D341Med (cell line): ENCODE measurements at regions not wholly inside any gene's neighbourhood (a gene's known extent, or its start where the extent isn't known, plus 50 kb on each side); places are given as distances from the start of the nearest gene placed in this dataset.
"Not testable (repeated sequence)": the region's sequence is repeated elsewhere in the genome, so short reads cannot be mapped to it uniquely, and the experiment has no call there.

Experiments
- DNase-seq: peaks from one replicate; pipeline ENCODE4 v3.0.0; 2012; ENCODE audit warnings: low spot score

DNA sequence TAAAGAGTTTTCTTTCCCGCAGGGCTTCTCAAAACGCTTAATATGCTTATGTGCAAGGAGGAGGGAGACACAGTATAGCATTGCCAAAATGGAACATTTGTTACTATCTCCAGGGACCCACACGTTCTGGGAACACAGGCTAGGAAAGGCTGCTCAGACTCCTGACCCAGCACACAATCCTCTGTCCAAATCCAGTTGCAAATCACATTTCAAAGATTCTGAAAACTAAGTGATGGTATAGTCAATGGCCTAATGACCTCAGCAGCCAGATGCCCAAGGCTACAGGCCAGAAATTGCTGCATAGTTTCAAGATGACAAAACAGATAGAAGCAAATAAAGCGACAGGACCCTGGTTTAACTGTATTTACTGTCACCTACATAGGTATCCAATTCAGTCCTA lies 97.0 kb upstream of the GRIP1 start:
- DNase-seq: no peak

DNA sequence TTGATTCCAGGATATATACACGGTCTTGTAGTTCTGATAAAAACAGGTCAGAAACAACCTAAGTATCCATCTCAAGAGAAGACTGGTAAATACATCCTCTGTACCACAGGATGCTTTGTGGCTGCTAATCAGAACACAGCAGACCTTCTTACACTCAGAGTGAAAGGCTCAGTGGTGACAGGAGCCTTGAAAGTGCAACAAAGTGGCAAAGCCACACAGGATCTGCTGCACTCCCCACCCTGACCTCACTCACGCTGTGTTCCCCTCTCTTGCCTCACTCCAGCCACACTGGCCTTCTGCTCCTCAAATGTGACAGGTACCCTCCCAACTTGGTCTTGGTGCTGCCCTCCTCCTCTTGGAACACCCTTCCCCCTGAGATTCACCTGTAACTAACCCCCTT lies 98.1 kb upstream of the GRIP1 start:
- DNase-seq: no peak

DNA sequence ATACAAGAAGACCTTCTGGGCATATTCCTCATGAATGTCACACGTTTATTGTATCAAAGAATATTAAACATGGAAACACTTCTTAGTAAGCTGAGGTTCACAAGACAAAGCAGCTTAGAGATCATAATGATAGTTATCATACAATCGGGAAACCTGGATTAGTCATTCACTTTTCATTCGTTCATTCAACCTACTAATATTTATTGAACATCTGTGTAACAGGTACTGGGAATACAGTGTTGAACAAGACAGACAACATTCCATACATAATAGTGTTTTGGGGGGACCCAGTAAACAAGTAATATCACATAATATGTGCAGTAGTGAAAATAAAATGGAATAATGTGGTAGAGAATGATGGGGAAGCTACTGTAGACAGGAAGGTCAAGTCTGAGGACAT lies 100.6 kb upstream of the GRIP1 start:
- no peak for DNase-seq

DNA sequence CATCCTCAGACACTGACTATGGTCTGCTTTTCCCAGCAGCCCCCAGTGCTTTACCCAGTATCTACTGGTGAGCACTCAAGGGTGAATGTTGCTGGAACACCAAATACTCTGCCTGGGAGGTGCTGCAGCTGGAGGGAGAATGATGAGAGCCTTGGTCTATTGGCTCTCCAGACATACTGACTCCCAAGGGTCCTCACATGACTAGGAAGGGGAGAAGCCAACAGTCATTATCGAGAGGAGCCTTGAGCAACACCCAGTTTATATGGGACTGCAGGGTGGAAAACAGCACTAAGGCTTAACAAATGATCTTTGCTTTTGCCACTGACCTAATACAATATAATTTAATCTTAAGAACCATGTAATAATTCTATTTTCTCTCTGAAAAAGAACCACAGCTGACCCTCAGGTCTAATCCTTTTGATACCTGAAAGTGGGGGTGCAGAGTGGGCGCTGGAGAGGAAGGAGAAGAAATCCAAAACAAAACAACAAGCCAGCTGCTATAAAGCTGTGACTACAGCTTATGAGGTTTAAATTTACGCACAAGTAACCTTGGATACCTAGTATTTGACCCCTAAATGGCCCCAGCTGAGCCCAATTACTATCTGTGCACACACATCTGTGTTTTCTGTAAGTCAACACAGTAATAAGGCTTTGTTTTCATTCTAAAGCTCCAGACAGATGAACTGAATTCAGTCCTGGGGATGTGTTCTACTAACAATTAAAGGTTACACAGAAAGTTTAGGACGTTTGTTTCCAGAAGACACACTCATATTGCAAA lies 107.8 kb upstream of the GRIP1 start:
- DNase-seq: no peak

DNA sequence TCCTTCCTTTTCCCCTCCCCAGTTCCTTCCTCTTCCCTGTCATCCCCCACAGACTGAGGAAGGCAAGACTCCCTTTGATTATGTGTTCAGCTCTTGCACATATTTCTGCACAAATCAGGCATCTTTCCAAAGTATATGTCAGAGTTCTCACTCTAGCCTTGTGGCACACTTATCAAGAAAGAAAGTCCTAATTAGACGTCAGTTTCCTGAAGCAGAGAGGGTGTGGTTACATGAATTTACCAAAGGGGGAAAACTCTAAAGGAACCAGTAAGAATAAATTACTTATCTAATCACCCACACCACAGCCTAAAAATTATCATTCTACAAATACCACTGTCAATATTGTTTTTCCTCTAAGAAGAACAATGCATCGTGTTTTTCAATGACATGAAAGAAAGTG lies 120.7 kb upstream of the GRIP1 start:
- DNase-seq: no peak

DNA sequence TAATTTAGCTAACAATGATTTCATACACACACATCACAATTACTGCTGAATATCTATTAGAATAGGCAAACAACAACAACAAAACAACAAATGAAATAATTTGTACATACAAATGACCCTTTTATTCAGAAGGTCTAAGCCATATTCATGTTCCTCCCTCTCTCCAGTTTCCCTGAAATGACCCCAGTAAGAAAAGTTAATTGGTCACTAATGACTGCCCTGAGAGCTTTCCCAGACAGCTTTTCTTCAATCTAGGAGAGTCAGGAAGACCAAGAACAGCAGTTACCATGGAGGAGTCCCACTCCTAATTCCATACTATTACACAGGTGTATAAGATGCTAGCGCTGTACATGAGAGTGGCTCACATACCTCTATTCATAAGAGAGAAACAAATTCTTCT lies 121.2 kb upstream of the GRIP1 start:
- no peak for DNase-seq

DNA sequence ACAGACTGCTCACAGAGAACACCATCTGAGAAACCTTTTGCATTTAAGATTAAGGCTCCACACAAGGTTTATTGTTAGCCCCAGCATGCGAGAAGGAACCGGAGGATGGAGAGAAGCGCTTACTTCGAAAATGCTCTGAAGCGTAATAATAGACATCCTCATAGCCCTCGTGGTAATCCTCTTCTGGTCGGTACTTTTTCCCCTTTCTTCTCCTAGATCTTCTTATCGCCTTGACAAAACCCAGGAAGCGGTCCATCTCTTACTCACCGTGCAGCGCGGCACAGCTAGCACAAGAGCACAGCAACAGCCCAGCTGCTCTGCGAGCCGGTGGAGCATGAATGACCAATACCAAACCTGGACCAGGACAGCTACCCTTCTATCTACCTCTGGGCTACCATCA lies 125.1 kb upstream of the GRIP1 start:
- DNase-seq: no peak

DNA sequence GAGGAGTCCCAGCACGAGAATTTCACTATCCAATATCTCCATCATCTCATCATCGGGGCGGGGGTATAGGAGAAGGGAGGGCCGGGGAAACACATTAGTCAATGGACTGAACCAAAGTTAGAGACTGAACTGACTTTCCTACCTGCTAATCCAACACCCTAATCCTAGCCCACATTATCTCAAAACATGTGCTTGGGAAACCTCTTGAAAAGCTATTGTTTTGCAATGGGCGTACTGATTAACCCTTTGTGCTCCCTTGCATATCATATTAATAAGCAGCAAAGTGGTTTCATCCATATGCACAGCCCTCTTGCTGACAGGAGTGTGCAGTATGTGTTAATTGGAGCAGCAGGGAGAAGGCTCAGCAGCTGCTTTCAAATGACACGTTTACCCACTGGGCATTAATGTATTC lies 125.7 kb upstream of the GRIP1 start:
- DNase-seq: no peak

DNA sequence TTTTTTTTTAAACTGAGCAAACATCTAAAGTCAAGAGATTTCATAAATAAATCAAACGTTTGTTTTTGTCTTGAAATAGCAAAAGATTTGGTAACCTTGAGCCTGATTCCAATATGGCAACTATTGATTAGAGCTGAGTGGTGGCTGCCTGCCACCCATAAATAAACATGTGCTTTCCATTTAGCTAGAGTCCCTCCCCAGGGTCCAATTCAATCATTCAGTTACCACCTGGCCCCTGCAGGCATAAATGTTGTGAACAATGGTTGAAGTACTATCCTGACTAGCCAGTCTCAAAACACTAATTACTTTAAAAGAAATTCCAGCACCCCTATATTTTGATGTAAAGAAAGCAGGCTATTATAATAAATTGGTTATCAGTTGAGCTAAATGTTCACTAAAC lies 129.7 kb upstream of the GRIP1 start:
- DNase-seq: no peak

DNA sequence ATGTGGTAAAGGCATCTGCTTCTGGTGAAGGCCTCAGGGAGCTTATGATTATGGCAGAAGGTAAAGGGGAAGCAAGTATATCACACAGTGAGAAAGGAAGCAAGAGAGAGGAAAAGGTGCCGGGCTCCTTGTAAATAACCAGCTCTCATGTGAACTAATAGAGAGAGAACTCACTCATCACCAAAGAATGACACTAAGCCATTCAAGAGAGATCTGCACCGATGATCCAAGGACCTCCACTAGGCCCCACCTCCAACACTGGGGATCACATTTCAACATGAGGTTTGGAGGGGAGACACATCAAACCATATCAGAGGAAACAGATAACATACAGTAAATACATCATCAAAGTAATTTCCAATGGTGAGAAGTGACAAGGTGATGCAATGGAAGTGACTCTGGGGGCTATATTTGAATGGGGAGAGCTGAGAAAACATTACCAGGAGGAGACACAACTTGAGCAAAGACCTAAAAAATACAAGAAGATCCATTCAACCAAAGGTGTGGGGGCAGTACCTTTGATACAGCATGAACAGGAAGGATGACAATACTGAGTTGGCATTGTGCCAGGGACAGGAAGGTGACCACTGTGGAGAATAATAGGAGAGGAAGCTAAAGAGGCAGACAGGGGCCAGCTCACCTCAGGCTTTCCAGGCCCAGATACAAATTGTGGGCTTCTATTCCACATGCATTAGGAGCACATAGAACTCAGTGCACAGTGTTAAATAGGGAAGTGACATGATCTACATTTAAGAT lies 134.4 kb upstream of the GRIP1 start:
- no peak for DNase-seq

DNA sequence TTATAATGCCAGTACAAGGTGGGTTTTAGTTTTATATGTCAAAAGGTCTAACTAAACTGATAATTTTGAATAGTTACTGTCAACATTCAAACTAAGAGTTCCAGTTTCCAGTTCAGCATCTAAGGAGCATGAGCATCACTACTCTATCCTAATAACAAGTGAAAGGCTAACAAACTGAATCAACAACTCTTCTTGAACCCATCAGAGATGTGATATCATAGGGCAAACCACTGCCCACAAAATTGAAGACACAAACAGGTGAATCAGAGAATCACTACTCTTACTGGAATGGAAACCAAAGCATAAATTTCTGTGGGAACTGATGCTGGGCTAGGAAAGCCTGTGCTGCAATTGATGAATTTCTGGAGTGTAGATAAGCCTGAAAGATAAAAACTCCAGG lies 140.7 kb upstream of the GRIP1 start:
- DNase-seq: no peak

DNA sequence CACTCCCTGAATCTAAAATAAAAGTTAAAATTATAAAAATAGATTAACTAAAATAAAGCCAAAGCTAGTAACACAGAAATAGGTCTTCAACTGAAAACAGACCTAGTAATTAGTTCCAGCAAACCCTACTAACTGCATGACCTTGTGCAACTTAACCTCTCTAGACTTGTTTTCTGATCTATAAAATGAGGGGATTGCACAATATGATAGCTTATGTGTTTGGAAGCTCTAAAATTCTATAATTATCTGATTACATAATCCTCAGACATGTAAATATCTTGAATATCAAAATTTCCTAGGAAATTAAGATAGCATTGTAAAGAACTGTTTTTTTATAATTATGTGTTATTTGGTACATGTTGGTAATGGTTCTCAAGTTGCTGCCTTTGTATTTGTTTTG lies 144.1 kb upstream of the GRIP1 start:
- DNase-seq: no peak

DNA sequence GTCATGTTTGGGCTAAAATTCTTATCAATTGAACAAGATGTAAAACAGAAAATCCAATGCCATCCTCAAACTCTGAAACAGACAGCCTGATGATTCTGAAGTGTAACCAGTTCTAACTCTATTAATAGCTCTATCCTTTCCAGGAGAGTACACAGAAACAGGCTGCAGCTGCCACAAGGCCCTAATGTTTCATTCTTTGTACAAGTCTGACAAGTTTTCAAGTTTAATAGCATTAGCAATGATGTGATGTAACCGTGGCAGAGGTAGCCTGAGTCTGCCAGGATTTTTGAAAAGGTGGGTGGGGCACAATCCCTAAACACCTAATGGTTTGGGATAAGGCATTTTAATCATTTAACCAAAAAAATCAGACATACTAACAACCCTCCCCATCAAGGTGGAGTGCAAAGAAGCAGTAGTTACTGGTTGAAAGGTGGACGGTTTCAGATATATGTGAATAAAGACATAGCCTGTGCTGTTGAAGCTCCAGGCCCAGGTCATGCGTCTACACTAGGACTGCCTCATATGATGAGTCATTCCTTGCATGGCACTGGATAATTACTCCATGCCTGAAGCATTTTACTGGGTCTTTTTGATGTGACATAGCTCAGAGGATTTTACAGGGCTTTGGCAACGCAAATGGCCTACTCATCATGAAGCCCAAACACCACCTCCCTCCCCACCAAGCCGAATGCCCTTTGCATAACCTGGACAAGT lies 145.1 kb upstream of the GRIP1 start:
- no peak for DNase-seq

DNA sequence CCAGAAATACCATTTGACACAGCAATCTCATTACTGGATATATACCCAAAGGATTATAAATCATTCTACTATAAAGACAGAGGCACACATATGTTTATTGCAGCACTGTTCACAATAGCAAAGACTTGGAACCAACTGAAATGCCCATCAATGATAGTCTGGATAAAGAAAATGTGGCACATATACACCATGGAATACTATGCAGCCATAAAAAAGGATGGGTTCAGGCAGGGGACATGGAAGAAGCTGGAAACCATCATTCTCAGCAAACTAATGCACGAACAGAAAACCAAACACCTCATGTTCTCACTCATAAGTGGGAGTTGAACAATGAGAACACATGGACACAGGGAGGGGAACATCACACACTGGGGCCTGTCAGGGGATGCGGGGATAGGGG lies 147.0 kb upstream of the GRIP1 start:
- DNase-seq: not testable (repeated sequence)

DNA sequence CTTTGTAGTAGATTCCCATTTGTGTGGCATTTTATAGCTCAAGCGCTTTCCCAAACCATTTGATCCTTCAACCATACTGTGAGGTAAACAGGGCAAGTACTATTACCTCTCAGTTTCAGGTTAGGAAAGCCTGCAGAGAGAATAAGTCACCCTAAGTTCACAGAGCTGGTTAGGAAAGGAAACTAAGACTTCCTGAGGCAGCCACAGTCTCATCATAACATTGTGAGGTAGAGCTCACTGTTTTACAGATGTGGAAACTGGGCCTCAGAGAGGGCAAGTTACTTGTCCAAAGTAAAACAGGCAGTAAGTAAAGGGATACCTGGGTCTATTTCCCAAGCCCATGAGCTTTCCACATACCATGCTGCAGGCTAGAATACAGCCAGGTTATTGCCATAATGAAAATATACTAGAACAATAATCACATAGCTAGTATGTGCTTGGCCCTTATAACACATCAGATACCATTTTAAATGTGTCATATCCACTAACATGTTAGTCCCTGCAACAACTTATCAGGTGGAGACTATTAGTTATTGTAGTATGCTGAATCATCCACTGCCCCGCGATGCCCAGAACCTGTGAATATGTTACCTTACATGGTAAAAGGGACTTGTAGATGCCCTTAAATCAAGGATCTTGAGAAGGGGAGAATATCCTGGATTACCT lies 150.9 kb upstream of the GRIP1 start:
- no peak for DNase-seq

DNA sequence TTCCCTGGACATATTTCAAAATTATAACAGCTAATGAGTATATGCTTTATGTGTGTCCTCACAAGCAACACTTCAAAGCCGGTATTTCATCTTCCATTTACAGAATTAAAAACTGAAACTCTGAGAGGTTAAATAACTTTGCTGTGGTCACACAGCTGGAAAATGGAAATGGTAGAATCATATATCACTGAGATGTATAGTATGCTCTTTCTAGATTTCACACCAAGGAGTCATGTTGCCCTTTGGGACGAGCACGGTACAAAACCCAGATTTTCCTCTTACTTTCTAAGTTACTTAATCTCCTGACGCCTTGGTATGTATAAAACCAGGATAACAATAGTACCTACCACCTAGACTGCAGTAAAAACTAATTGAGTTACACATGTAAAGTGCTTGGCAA lies 152.6 kb upstream of the GRIP1 start:
- DNase-seq: no peak

DNA sequence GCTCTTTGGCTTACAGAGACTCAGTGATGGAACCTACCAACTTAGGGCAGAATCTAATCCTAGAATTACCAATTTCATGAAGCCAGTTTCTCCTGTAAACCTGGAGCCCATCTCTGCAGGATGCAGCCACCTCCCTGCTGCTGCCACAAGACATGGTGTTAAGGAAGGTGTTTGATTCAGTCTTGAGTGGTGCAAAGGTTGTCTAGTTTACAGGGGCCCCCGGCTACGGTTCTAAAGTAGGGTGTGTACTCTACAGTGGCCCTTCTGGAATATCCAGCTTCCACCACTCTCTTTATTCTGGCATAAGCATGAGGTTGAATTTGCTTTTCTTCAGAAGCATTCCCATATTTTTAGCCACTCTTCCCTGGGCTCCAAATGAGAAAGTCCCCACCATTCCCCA lies 154.1 kb upstream of the GRIP1 start:
- DNase-seq: no peak

DNA sequence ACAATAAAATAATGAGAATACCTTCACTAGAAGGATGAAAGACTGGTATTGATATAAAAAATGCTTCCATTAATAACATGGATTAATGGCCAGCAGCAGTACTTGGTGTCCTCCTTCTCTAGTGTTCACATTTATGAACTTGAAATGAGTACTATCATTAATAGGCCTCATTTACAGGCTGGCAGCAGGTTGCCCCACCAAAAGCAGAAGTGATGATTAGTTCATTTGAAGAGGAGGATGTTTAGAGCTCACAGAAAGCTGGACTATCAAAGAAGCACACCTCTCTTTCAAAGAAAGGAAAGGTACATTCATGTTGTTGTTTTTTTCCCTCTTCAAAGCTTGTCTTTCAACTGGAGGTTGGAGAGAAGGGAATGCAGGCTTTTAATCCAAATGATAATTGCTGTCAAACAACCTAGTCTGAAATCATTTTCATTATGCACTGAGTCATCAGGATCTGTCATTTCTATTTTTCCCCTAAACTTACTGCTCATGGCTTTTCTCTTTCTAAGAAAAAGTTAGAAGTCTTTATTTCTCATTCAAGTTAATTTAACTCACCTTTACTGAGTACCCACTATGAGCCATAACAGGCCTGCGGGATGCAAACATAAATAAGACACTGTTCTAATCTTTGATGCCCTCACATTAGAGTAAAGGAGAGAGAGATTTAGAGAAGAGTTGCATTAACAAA lies 157.9 kb upstream of the GRIP1 start:
- no peak for DNase-seq

DNA sequence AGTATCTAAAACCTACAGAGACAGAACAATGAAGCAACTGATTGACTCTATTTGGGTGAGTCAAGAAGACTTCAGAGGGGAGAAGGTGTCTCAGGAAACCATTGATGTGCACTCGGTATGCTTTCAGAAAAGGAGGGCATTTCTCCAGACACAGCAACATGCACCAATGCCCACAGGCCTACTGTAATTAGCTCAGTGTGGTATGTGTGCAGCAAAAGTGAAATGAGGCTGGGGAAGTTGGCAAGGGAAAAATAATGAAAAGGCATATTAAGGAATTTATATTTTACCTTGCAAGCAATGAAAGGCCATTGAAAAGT lies 158.4 kb upstream of the GRIP1 start:
- DNase-seq: no peak

DNA sequence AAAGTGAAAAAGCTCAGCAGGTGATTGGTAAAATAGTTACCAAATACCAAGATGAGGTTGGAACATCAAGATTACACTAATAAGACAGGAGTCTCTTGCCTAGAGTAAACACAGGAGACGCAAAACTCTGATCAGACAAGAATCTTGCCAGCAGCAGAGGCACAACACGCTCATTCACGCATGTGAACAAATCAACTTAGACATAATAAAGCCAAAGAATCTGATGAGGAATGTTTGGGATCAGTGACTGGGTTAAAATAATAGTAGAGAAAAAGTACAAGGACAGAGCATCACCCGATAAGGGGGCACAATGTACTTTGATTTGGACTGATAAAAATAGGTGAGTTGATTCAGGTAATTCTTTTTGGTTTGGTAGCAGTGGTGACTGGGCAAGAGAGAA lies 159.5 kb upstream of the GRIP1 start:
- no peak for DNase-seq

DNA sequence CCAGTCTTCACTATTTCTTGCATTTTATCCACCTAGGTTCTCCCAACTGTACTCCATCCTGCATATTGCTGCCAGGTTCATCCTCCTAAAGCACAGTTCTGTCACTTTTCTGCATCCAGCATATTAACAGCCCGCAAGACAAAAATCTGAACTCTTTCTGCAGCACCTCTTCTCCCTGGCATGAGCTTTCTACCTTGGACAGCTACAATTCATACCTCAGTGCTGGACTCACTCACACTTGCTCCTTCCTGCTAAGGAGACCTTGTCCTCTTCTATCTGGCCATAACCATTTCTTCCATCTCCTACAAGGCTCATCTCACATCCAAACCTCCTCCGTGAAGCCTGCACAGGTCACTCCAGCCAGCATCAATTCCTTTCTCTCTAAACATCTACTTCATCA lies 170.1 kb upstream of the GRIP1 start:
- no peak for DNase-seq

DNA sequence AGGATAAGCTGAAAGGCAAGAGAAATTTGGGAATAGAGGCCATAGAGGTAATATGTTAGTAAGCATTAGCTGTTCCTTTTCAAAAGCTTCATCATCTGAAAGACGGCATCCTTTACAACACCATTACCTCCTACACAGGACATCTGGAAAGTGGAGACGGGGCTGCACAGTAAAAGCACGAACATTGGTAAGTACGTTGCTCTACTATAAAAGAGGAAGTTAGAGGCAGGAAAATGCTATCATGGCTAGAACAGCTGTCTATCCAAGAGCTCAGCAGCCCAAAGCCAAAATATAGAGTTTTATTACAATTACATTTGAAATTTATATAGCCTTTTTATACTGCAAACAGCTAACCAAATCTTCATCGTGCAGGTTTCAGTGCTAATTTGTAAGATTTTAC lies 172.3 kb upstream of the GRIP1 start:
- no peak for DNase-seq
